ENCODE measurements at regions not wholly inside any gene's neighbourhood (a gene's known extent, or its start where the extent isn't known, plus 50 kb on each side); places are given as distances from the start of the nearest gene placed in this dataset.
"Not testable (repeated sequence)": the region's sequence is repeated elsewhere in the genome, so short reads cannot be mapped to it uniquely, and the experiment has no call there.

- DNase-seq (ENCODE audit: low spot score), result not testable (repeated sequence)
These were observed 94.3 kb downstream of the MRM1 start for GRCh38 chr17:36695710-36696109.

- no peak for DNase-seq (ENCODE audit: low spot score)
These were observed 95.4 kb downstream of the MRM1 start for GRCh38 chr17:36696805-36697204.

GRCh38 chr17:36697903-36698530, 96.6 kb downstream of the MRM1 start:
- no peak for DNase-seq (ENCODE audit: low spot score)

GRCh38 chr17:36701429-36702099, 100.2 kb downstream of the MRM1 start:
- no peak for DNase-seq (ENCODE audit: low spot score)

- DNase-seq (ENCODE audit: low spot score), result no peak
These were observed 101.3 kb downstream of the MRM1 start for GRCh38 chr17:36702636-36703035.

GRCh38 chr17:36703860-36704266, 102.5 kb downstream of the MRM1 start:
- DNase-seq (ENCODE audit: low spot score), result no peak

GRCh38 chr17:36705283-36705795, 104.0 kb downstream of the MRM1 start:
- DNase-seq (ENCODE audit: low spot score), result no peak

GRCh38 chr17:36705874-36706731, 104.7 kb downstream of the MRM1 start:
- DNase-seq (ENCODE audit: low spot score), result peak; percentile 39

GRCh38 chr17:36707904-36708303, 106.5 kb downstream of the MRM1 start:
- DNase-seq (ENCODE audit: low spot score), result no peak

- DNase-seq (ENCODE audit: low spot score), result no peak
These were observed 113.4 kb downstream of the MRM1 start for GRCh38 chr17:36714789-36715188.

- DNase-seq (ENCODE audit: low spot score), result no peak
These were observed 114.6 kb downstream of the MRM1 start for GRCh38 chr17:36715951-36716350.

- peak; percentile 37 for DNase-seq (ENCODE audit: low spot score)
These were observed 115.7 kb downstream of the MRM1 start for GRCh38 chr17:36717088-36717487.

GRCh38 chr17:36720131-36720530, 118.7 kb downstream of the MRM1 start:
- DNase-seq (ENCODE audit: low spot score), result no peak

- DNase-seq (ENCODE audit: low spot score), result no peak
These were observed 120.3 kb downstream of the MRM1 start for GRCh38 chr17:36721560-36722120.

- DNase-seq (ENCODE audit: low spot score), result peak; percentile 72
These were observed 120.9 kb downstream of the MRM1 start for GRCh38 chr17:36722121-36722902.

- no peak for DNase-seq (ENCODE audit: low spot score)
These were observed 121.5 kb downstream of the MRM1 start for GRCh38 chr17:36722903-36723263.

GRCh38 chr17:36723459-36724025, 122.2 kb downstream of the MRM1 start:
- DNase-seq (ENCODE audit: low spot score), result no peak

- no peak for DNase-seq (ENCODE audit: low spot score)
These were observed 124.8 kb downstream of the MRM1 start for GRCh38 chr17:36726199-36726598.

- DNase-seq (ENCODE audit: low spot score), result no peak
These were observed 125.7 kb downstream of the MRM1 start for GRCh38 chr17:36727052-36727451.

- DNase-seq (ENCODE audit: low spot score), result no peak
These were observed 126.2 kb downstream of the MRM1 start for GRCh38 chr17:36727577-36727976.
